GM23248 (cell line): ENCODE measurements at regions not wholly inside any gene's neighbourhood (a gene's known extent, or its start where the extent isn't known, plus 50 kb on each side); places are given as distances from the start of the nearest gene placed in this dataset.

Experiments
- EZH2 ChIP-seq: fragments of 200-600 bp; sonication (generic); IDR thresholded peaks from 2 replicates; pipeline ENCODE4 v1.6.1; 2018; ENCODE audit warnings: antibody characterized with exemption, mild to moderate bottlenecking; ENCODE audit not compliant: insufficient read depth, poor library complexity, severe bottlenecking
- EZH2phosphoT487 ChIP-seq: fragments of 200-600 bp; sonication (generic); IDR thresholded peaks from 2 replicates; pipeline ENCODE4 v1.6.1; 2018; ENCODE audit warnings: antibody characterized with exemption, moderate library complexity, mild to moderate bottlenecking, low read depth; ENCODE audit not compliant: insufficient read depth

DNA sequence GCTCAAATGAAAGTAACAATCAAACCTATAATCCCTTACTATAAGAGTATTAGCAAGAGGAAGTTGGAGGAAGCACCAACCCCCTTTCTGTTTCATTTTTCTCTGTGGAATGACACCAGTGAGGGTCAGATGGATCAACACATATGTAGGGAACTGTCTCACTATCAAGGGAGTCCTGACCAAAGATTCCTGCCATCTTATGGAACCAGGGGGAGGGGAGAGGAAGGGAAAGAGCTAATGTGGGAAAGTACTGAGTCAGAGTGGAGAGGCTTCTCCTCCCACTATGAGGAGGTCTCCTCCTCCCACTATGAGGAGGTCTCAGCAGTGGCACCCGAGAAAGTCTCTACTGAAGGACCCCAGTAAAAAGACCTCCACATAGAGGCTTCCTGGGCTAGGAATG, 73.3 kb upstream of the PCSK1 start:
- TF ChIP-seq EZH2 (no peak), EZH2phosphoT487 (no peak)
